Activated naive CD4-positive, alpha-beta T cell (primary cell): ENCODE measurements at regions not wholly inside any gene's neighbourhood (a gene's known extent, or its start where the extent isn't known, plus 50 kb on each side); places are given as distances from the start of the nearest gene placed in this dataset.
"Not testable (repeated sequence)": the region's sequence is repeated elsewhere in the genome, so short reads cannot be mapped to it uniquely, and the experiment has no call there.

Experiments used
- DNase-seq, 4 experiments: peaks; one replicate each; lab custom pipeline; 2025; lab: John Stamatoyannopoulos, UW

DNA sequence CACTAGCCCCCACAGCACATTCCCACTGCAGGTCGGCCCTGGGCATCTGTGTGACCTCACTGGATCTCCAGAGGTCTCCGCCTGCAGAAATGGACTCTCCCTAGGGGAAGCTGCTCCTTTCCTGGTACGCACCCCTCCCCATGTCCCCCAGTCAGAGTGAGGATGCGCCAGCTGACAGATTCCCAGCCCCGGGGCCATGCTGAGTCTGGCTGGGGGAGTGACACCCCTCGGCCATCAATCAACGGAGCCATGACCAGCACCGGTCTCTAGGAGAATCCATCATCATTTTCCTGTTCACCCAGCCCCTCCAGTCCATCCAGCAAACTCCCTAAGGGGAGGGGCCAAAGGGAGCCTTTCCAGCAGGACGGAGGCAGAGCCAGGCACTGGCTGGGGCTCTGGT is 68.7 kb upstream of the PAX7 start:
- DNase-seq = no peak

DNA sequence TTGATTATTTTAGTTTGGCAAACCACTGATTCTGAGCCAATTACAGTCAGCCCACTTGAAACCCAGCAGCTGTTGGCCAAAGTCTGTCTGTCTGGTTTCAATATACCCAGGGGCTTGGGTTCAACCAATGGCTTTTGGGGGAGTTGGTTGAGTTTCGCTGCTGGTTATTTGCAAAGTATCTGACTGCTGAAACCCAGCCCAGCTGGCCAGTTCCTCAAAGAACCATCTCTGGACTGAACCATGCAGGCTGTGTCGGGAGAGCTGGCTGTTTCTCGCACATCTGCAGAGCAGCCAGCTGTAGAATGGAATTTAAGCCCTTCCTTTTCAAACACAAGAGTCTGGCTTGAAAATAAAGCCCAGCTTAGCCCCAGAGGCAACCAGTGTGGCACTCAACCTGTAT is 66.0 kb upstream of the PAX7 start:
- no peak for DNase-seq

DNA sequence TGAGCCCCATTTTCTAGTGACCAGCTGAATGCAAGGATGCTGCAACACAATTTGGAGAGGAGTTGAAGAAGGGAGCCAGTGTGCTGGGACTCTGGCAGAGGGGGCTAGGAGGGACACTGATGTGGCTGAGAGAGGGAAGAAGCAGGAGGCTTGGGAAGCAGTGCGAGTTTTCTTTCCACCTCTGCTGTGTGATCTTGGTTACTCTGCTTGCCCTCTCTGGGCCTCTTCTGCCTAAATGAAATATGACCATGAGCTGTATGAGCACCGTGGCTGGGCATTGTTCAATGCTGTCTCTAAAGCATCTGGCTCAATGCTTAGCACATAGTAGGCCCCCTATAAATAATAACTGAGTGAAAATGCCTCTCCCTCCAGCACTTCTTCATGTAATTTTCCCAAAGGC is 65.3 kb upstream of the PAX7 start:
- DNase-seq = no peak

DNA sequence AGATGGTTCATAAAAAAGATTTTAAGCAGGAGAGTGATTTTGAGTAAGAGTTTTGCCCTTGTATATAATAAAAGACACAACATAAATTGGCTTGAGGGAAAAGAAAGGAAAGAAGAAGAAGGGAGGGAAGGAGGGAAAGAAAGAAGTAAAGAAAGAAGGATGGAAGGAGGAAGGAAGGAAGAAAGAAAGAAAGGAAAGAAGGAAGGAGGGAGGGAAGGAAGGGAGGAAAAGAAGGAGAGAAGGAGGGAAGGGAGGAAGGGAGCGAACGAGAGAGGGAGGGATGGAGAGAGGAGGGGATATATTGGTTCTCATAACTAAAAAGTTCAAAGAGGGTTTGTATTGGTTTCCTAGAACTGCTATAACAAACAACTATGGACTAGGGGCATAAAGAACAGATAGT is 62.2 kb upstream of the PAX7 start:
- no peak for DNase-seq

DNA sequence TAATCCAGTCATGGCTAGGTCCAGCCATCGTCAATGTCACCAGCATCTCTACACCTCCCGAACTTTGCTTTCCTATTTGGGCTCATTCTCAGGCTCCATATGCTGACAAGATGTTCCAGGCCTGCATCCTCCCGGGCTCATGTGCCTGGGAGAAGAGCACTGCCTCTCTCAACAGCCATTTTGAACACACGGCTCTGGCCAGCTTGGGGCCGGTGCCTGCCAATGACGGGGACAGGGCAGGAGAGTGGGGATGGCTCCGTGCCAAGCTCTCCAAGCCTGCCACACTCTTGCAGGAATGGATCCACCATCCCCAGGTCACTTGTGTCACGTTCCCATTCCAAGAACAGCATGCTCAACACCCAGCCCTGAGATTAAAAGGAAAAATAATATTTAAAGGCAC is 61.4 kb upstream of the PAX7 start:
- DNase-seq = no peak

DNA sequence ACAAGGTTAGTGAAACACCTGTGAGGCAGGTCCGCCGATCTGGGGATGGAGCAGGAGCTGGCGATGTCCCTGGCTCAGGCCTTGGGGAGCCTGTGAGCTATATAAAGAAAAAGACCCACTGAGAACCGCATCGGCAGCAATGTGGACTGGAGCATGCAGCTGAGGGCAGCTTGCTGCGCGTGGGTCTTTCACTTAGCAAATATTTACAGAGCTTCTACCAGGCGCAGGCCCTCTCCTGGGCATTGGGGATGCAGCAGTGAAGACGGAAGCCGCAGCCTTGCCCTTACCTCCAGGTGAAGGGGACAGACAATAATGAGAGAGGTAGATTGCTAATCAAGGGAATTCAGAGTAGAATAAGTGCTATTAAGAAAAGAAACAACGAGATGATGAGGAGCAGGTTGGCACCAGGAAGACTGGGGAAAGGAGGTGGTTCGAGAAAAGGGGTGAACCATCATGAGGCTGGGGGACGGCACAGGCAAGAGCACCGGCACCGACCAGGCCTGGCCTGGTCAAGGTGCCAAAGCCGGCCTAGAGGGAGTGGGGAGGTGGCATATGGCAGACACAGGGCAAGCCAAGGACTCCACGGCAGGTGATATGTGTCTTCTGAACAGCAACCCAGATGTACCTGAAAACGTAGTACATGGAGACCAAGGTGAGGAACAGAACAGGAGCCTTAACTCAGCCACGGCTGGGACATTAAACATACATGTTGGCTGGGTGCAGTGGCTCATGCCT is 60.7 kb upstream of the PAX7 start:
- no peak for DNase-seq

DNA sequence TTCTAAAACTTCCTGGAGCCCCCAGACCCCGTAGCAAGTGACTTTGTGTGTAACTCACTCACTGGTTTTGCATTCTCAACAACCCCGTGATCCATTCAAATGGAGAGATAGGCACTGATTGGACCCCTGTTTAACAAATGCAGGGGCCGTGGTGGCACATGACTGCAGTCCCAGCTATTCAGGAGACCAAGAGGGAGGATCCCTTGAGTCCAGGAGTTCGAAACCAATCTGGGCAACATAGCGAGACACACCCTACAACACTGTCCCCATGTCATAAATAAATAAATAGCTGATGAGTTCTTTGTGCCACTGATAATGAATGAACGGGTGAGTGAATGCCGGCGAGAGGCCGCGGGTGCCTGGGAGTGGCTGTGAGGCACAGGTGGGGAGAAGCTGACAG is 59.4 kb upstream of the PAX7 start:
- DNase-seq = no peak

DNA sequence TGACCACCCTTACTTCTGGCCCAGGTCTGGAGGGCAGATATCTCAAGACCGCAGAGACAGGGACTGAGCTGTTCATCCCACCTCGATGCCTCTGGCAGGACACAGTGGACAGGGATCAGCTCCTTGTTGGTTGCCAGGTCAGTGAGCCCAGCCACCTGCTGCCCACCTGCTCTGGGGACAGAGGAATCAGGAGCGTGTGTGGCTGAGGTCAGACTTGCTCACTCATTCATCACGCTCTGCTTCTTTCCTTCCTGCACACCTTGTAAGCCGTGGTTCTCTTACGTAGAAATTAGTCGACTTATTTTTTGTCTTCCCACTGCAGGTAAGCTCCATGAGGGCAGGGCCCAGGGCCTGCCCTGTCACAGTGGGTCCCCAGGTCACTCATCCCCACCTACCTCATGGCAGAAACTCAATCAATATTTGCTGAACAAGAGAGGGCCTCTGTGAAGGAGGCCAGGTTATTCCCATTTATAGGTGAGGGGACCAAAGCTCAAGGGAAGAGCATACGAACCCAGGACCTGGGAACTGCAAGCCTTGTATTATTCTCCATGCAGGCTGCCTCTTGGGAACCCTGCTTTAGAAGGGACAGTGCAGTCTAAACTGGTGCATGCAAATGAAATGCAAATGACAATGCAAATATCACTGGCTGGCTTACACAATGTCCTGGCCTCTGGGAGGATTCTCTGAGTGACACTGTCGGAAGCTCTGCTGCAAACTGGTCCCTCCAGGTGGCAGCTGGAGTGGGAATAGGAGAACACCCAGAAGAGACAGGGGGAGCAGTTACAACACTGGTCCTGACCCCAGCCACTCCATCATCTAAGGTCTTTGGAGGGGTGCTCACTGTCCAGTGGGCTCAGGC is 58.4 kb upstream of the PAX7 start:
- no peak for DNase-seq

DNA sequence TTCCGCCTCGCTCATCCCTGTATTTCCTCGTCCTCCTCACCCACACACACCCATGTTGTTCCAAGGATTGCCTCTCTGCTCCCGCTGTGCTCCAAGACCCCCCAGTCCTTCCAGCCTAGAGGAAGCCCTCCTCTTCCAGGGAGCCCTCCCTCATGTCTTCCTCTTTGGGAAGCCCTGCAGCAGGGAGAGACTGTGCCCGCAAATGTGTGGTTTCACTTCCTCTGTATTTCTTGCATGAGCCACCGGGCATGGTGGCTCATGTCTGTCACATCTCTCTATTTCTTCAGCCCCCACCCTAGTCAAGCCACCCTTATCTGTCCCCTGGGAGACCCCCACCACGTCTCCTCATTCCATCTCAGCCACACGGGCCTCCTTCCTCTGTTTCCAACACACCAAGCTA is 57.5 kb upstream of the PAX7 start:
- no peak for DNase-seq

DNA sequence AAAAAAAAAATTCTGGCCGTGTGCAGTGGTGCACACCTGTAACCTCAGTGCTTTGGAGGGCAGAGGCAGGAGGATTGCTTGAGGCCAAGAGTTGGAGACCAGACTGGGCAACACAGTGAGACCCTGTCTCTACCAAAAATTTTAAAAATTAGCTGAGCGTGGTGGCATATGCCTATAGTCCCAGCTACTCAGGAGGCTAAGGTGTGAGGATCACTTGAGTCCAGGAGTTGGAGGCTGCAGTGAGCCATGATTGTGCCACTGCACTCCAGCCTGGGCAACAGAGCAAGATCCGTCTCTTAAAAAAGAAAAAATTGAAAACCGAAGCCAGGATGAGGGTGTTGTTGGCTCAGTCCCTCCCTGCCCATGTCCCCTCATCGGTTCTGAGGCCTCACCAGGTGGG is 55.9 kb upstream of the PAX7 start:
- DNase-seq = no peak

DNA sequence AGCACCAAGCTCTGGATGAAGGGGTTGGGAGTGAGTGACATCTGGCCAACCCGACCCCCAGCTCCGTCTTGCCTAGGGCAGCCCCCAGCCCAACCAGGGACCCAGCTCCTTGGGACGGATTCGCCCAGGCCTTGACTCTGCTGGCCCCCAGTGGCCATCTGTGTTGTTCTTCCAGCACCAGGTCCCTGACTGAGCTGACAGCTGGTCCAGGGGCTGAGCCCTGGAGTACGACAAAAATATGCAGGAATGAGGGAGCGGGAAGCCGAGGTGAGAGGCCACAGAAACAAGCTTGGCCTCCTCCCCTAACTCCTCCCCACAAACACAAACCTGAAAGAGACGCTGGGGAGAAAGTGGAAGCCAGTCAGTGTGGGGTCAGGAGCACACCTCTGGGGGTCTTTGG is 55.0 kb upstream of the PAX7 start:
- DNase-seq = peak in 1 of 4 experiments; percentile 50

DNA sequence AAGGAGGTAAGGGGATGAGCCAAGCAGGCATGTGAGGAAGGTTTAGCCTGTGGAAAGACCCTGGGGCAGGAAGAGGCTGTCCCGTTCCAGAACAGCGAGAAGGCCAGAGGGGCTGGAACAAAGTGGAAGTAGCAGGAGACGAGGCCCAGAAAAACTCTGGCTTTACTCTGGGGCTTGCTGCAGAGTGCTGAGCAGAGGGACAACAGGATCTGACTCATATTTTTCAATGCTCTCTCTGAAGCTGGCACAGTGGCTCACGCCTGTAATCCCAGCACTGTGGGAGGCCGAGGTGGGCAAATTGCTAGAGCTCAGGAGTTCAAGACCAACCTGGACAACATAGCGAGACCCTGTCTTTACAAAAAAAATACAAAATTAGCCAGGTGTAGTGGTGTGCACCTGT is 52.4 kb upstream of the PAX7 start:
- DNase-seq = no peak

DNA sequence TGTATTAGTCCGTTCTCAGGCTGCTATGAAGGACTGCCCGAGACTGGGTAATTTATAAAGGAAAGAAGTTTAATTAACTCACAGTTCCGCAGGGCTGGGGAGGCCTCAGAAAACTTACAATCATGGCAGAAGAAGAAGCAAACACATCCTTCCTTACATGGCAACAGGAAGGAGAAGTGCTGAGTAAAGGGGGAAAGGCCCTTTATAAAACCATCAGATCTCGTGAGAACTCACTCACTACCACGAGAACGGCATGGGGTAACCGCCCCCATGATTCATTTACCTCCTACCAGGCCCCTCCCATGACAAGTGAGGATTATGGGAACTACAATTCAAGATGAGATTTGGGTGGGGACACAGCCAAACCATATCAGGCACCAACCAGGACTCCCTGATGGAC is 51.4 kb upstream of the PAX7 start:
- not testable (repeated sequence) for DNase-seq

DNA sequence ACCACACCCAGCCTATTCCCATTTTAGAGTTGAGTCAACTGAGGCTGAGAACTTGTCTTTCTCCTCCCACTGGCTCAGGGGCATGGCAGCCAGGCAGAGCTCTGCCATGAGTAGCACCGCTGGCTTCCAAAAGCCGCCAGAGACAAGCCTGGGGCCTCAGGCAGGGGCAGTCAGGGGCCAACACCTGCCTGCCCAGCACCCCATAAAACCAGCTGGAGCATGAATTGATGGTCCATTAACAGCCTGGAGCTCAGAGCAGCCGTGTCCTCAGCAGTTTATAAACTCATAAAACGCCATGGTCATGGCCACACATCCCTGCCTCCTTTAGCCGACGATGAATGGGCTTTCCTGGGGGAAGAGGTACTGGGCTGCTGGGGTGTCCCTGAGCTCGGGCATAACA is 50.6 kb upstream of the PAX7 start:
- no peak for DNase-seq

DNA sequence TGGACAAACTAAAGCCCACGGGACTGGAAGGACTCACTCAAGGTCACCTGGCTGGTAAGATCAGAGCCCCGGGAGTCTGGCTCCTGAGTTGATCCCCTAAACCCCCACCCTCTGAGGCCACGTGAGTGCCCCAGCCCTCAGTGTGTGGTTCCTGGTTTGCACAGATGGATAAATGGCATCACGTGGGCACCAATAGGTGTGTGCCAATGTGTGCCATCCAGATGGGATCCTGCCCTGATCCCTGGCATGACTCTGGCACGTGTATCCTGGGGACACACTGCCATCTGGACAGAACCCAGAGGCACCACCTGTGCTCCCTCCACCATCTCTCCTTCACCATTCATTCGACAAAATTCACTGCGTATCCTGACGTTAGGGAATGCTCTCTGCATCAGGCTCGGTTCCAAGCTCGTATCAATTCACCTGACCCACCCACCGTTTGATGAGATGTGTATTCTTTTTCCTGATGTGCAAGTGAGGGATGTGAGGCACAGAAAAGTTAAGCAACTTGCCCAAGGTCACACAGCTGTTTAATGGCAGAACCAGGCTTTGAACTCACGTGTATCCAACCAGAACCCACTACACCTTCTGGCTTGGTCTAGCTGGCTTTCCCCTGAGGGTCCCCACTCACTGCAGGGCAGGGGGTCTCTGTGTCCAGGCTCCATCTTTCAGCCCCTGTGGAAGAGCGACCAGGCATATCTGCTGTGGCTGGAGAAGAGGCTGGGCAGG is 49.8 kb upstream of the PAX7 start:
- DNase-seq = no peak
